HepG2 (cell line): ENCODE measurements at regions not wholly inside any gene's neighbourhood (a gene's known extent, or its start where the extent isn't known, plus 50 kb on each side); places are given as distances from the start of the nearest gene placed in this dataset.

Experiments
- ATAC-seq: fragments of 200-7000 bp; cut with Tn5 transposase; 3 replicates; pipeline ENCODE4 v1.9.1; 2020; ENCODE audit warnings: mild to moderate bottlenecking, moderate library complexity
- BruUV-seq: library from RNA; stranded (reverse); fragments of 400-500 nt; replicated peaks from 2 replicates; lab custom pipeline; 2021; lab: Mats Ljungman, UMichigan
- CTCF ChIA-PET: fragments of 300-600 bp; formaldehyde crosslinking; extraction: SDS; loops from one replicate; lab custom pipeline; 2021; ENCODE audit warnings: low total read pairs, inconsistent platforms, low intra/inter-chr PET ratio; lab: Yijun Ruan, JAX
- POLR2A ChIA-PET: fragments of 350-600 bp; sonication (Branson Sonifier 250); formaldehyde crosslinking; loops from one replicate; lab custom pipeline; 2020; ENCODE audit warnings: antibody characterized with exemption, inconsistent platforms; lab: Yijun Ruan, JAX
- DNase-seq: peaks from one replicate; pipeline ENCODE4 v3.0.0-alpha.2; 2015; ENCODE audit warnings: low spot score
- FAIRE-seq: peaks from 3 replicates; lab custom pipeline; 2011; peaks lifted over from hg19 to GRCh38; lab: Jason Lieb, UNC
- H2AFZ ChIP-seq: one replicate; pipeline ENCODE4 v1.6.1; 2011; ENCODE audit warnings: low read length, inconsistent platforms
- H3K27ac ChIP-seq: fragments of 300-600 bp; 3 replicates; pipeline ENCODE4 v1.8.0; 2011; ENCODE audit warnings: mixed run types, mild to moderate bottlenecking, mixed read lengths, low read length, inconsistent platforms; ENCODE audit not compliant: insufficient read depth; ENCODE audit errors: extremely low read length
- H3K27me3 ChIP-seq, 2 experiments: fragments of 200-600 bp in 1 of 2; 2 replicates in 1 of 2; 3 replicates in 1 of 2; pipeline versions ENCODE4 v1.6.0 to v1.8.0; 2011; ENCODE audit warnings: low read length in 2 of 2, mild to moderate bottlenecking in 2 of 2, moderate library complexity in 2 of 2, inconsistent platforms in 1 of 2; ENCODE audit not compliant: insufficient read depth in 2 of 2, control insufficient read depth in 1 of 2
- H3K36me3 ChIP-seq, 2 experiments: fragments of 200-600 bp in 1 of 2; replicated peaks in 1 of 2; 2 replicates in 1 of 2; 3 replicates in 1 of 2; pipeline versions ENCODE4 v1.5.1 to v1.8.0; 2011; ENCODE audit warnings: low read length in 2 of 2, inconsistent platforms in 1 of 2; ENCODE audit not compliant: insufficient read depth in 2 of 2, control insufficient read depth in 1 of 2
- H3K4me1 ChIP-seq: 2 replicates; pipeline ENCODE4 v1.5.1; 2012; ENCODE audit warnings: low read length, inconsistent platforms; ENCODE audit not compliant: insufficient read depth
- H3K4me2 ChIP-seq: 2 replicates; pipeline ENCODE4 v1.6.0; 2011; ENCODE audit warnings: low read depth, low read length, inconsistent platforms
- H3K4me3 ChIP-seq, 3 experiments: fragments of 200-600 bp in 1 of 3; sonication (generic), shearing (Covaris generic) in 1 of 3; replicated peaks in 1 of 3; 2 replicates each; pipeline ENCODE4 v1.5.1; 2011 to 2016; ENCODE audit warnings: low read length in 3 of 3, inconsistent platforms in 2 of 3, low read depth in 2 of 3, mild to moderate bottlenecking in 2 of 3, control low read depth in 1 of 3, mixed read lengths in 1 of 3; ENCODE audit not compliant: insufficient read depth in 1 of 3
- H3K79me2 ChIP-seq: one replicate; pipeline ENCODE4 v1.6.1; 2011; ENCODE audit warnings: low read length, inconsistent platforms; ENCODE audit not compliant: insufficient read depth
- H3K9ac ChIP-seq: 2 replicates; pipeline ENCODE4 v1.6.0; 2011; ENCODE audit warnings: mild to moderate bottlenecking, low read depth, low read length, inconsistent platforms; ENCODE audit not compliant: insufficient read depth
- H3K9me3 ChIP-seq: 2 replicates; pipeline ENCODE4 v1.5.1; 2012; ENCODE audit warnings: mild to moderate bottlenecking, low read length
- H4K20me1 ChIP-seq: 2 replicates; pipeline ENCODE4 v1.6.0; 2011; ENCODE audit warnings: inconsistent platforms, mild to moderate bottlenecking, low read length, moderate library complexity; ENCODE audit not compliant: insufficient read depth
- CAMTA2 ChIP-seq: sonication (generic); formaldehyde crosslinking; IDR thresholded peaks from 2 replicates; pipeline ENCODE4 v1.4.0; 2020; ENCODE audit warnings: mild to moderate bottlenecking, missing genetic modification reagents, borderline replicate concordance
- EHMT2 ChIP-seq: fragments of 200-600 bp; sonication (generic); IDR thresholded peaks from 2 replicates; pipeline ENCODE4 v1.7.0; 2017; ENCODE audit warnings: antibody characterized with exemption, low read depth, low read length, borderline replicate concordance
- KLF6 ChIP-seq: IDR thresholded peaks from 2 replicates; pipeline ENCODE4 v1.8.0; 2016; ENCODE audit warnings: missing biosample characterization, missing genetic modification reagents
- MAZ ChIP-seq, 2 experiments: sonication (generic) in 1 of 2; formaldehyde crosslinking in 1 of 2; IDR thresholded peaks; 2 replicates each; pipeline versions ENCODE4 v1.5.0 to v1.6.1; 2012 to 2020; ENCODE audit warnings: low read depth in 2 of 2, mild to moderate bottlenecking in 2 of 2, borderline replicate concordance in 1 of 2, improper control_type of control experiment in 1 of 2, low read length in 1 of 2, missing genetic modification reagents in 1 of 2, moderate library complexity in 1 of 2
- PAWR ChIP-seq: sonication (generic); formaldehyde crosslinking; IDR thresholded peaks from 2 replicates; pipeline ENCODE4 v1.4.0; 2020; ENCODE audit warnings: missing genetic modification reagents, mild to moderate bottlenecking, borderline replicate concordance
- REL ChIP-seq: sonication (generic); formaldehyde crosslinking; conservative IDR thresholded peaks from 2 replicates; pipeline ENCODE4 v1.8.0; 2022; ENCODE audit warnings: mild to moderate bottlenecking, missing genetic modification reagents, moderate library complexity
- RXRA ChIP-seq: sonication (generic); formaldehyde crosslinking; IDR thresholded peaks from 2 replicates; pipeline ENCODE4 v1.5.1; 2020; ENCODE audit warnings: missing genetic modification reagents
- SP5 ChIP-seq: IDR thresholded peaks from 2 replicates; pipeline ENCODE4 v1.6.1; 2016; ENCODE audit warnings: low read depth, borderline replicate concordance
- ZNF569 ChIP-seq: sonication (generic); formaldehyde crosslinking; IDR thresholded peaks from 2 replicates; pipeline ENCODE4 v1.5.0; 2020; ENCODE audit warnings: mild to moderate bottlenecking, missing genetic modification reagents, moderate library complexity, borderline replicate concordance
- WGBS: methylation state at CpG from one replicate; pipeline ENCODE4 v1.1.6; 2017; ENCODE audit warnings: low lambda C conversion rate; 5-methylcytosine and 5-hydroxymethylcytosine counted together
- in situ Hi-C: cut with HindIII; loops from 2 replicates; pipeline ENCODE4 v1.10.0; 2017; ENCODE audit warnings: low pct_unique_long_range_greater_than_20kb; ENCODE audit not compliant: extremely low pct_ligation_motif_present
- intact Hi-C: fragments of 100-400 bp; cut with micrococcal nuclease; formaldehyde crosslinking; loops from one replicate; pipeline ENCODE4 v1.10.0; 2022; ENCODE audit not compliant: unreplicated experiment
- TF ChIP-seq, protein P1 (sequence below): sonication (generic); formaldehyde crosslinking; IDR thresholded peaks from 2 replicates; pipeline ENCODE4 v1.5.1; 2020; ENCODE audit warnings: missing genetic modification reagents, mild to moderate bottlenecking, borderline replicate concordance
- TF ChIP-seq, protein P2 (sequence below): sonication (generic); formaldehyde crosslinking; IDR thresholded peaks from 2 replicates; pipeline ENCODE4 v1.4.0; 2020; ENCODE audit warnings: missing genetic modification reagents
- TF ChIP-seq, protein P3 (sequence below): sonication (generic); formaldehyde crosslinking; IDR thresholded peaks from 2 replicates; pipeline ENCODE4; 2020; ENCODE audit warnings: missing genetic modification reagents, mild to moderate bottlenecking, borderline replicate concordance

DNA sequence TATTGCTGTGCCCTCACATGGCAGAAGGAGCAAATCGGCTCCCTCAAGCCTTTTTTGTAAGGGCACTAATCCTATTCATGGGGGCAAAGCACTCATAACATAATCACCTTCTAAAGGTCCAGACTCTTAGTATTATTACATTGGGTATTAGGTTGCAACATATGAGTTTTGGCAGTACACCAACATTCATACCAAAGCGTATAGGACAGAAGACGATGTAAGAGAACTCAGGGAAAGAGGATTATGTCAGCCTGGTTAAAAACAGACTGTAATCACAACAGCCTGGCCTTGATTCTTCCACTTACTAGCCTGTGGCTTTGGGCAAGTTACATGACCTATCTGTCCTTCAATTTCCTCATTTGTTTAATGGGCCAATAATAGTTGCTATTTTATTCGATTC, 828.5 kb upstream of the NECTIN3 start (continued):
- TF ChIP-seq, protein P1, sequence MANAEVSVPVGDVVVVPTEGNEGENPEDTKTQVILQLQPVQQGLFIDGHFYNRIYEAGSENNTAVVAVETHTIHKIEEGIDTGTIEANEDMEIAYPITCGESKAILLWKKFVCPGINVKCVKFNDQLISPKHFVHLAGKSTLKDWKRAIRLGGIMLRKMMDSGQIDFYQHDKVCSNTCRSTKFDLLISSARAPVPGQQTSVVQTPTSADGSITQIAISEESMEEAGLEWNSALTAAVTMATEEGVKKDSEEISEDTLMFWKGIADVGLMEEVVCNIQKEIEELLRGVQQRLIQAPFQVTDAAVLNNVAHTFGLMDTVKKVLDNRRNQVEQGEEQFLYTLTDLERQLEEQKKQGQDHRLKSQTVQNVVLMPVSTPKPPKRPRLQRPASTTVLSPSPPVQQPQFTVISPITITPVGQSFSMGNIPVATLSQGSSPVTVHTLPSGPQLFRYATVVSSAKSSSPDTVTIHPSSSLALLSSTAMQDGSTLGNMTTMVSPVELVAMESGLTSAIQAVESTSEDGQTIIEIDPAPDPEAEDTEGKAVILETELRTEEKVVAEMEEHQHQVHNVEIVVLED (CRISPR knock-in tag): no peak

DNA sequence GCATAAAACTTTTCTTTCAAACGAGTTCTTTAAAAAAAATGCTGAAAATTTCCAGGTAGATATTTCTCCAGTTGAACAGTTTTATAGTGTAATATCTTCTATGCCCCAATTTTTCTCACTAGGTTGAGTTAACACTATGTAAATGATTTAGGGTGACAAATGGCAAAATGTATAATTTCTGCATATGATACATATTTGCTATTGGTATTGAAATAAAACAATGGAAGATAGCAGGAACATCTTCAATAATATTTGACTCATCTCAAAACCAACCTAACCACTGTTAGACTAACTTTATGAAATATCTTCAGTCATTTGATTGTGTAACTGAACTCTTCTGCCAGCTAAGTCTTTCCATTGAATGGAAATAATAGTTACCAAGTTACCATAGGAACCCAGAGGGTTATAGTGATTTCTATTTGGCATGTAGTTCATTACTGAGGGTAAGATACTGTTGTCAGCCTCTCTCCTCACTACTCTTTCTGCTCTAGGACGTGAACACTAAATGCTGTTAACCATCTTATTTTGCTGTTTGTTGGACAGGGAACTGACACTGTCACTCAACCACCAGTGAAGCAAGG, 824.7 kb upstream of the NECTIN3 start:
- in situ Hi-C loops (no loop called here), intact Hi-C loops (no loop called here)
- Histone ChIP-seq H3K9ac (no peak overlapping the region), H2AFZ (no peak overlapping the region), H3K9me3 (no peaks in the 10 kb centered on the region), H3K36me3 (no peaks in the 10 kb centered on the region), H3K4me3 (no peak overlapping the region), H3K27me3 (no peaks in the 10 kb centered on the region), H3K4me1 (no peaks in the 10 kb centered on the region), H4K20me1 (no peaks in the 10 kb centered on the region), H3K27ac (no peak overlapping the region), H3K4me2 (no peak overlapping the region), H3K79me2 (no peaks in the 10 kb centered on the region)
- FAIRE-seq (no peak), ATAC-seq (no peak), DNase-seq (no peak)
- ChIA-PET POLR2A (no interaction called here), CTCF (no interaction called here)
- 4% methylated on average over 2 of the region's 2 CpGs for WGBS
- BruUV-seq: no TSS peak
- no peak for TF ChIP-seq SP5 (CRISPR knock-in tag)
- no peak for TF ChIP-seq KLF6 (CRISPR knock-in tag)
- TF ChIP-seq, protein P2, sequence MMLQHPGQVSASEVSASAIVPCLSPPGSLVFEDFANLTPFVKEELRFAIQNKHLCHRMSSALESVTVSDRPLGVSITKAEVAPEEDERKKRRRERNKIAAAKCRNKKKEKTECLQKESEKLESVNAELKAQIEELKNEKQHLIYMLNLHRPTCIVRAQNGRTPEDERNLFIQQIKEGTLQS: no peak
- no peak for TF ChIP-seq ZNF569 (CRISPR knock-in tag)
- no peak for TF ChIP-seq CAMTA2 (CRISPR knock-in tag)
- no peak for TF ChIP-seq EHMT2
- TF ChIP-seq PAWR (CRISPR knock-in tag): no peak
- TF ChIP-seq, protein P3, sequence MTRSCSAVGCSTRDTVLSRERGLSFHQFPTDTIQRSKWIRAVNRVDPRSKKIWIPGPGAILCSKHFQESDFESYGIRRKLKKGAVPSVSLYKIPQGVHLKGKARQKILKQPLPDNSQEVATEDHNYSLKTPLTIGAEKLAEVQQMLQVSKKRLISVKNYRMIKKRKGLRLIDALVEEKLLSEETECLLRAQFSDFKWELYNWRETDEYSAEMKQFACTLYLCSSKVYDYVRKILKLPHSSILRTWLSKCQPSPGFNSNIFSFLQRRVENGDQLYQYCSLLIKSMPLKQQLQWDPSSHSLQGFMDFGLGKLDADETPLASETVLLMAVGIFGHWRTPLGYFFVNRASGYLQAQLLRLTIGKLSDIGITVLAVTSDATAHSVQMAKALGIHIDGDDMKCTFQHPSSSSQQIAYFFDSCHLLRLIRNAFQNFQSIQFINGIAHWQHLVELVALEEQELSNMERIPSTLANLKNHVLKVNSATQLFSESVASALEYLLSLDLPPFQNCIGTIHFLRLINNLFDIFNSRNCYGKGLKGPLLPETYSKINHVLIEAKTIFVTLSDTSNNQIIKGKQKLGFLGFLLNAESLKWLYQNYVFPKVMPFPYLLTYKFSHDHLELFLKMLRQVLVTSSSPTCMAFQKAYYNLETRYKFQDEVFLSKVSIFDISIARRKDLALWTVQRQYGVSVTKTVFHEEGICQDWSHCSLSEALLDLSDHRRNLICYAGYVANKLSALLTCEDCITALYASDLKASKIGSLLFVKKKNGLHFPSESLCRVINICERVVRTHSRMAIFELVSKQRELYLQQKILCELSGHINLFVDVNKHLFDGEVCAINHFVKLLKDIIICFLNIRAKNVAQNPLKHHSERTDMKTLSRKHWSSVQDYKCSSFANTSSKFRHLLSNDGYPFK (CRISPR knock-in tag): no peak
- TF ChIP-seq MAZ (IDR thresholded peaks at IDR 0.05; ENCODE audit: borderline replicate concordance, low read depth, low read length): no peak
- no peak for TF ChIP-seq MAZ (CRISPR knock-in tag; IDR thresholded peaks at IDR 0.05; ENCODE audit: low read depth)
- no peak for TF ChIP-seq REL (CRISPR knock-in tag)
- no peak for TF ChIP-seq RXRA (CRISPR knock-in tag)
